ENCODE measurements at regions not wholly inside any gene's neighbourhood (a gene's known extent, or its start where the extent isn't known, plus 50 kb on each side); places are given as distances from the start of the nearest gene placed in this dataset.

DNA sequence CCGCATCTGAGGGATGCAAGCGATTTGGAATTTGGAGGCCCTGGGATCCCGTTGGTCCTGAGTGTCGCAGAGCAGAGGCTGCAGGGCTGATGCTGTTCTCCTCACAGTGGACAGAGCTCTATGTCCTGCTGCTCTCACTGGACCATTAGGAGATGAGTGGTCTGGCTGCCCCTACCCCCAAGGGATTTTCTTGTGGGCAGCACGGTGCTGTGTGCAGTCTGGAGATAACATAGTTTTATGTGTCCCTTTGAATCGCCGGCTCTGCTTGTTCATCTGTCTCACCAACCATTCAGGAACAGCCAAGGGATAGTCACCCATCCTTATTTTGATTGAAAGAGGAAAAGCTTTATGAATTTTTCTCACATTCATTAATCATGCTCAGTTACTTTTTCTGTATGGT lies 49.9 kb downstream of the CHRM3 start:
- Histone ChIP-seq H3K36me3 (ENCODE audit: control insufficient read depth in 2 of 2, extremely low read depth in 1 of 2, insufficient read depth in 2 of 2, low read length in 2 of 2) (no peaks in the 10 kb centered on the region), H3K4me2 (ENCODE audit: control insufficient read depth, extremely low read depth, insufficient read depth, low read depth, low read length) (no peak overlapping the region), H3K9me3 (ENCODE audit: control insufficient read depth, low read depth, low read length) (peaks cover 2% of the 10 kb centered on the region), H3K9ac (ENCODE audit: control insufficient read depth, extremely low read depth, insufficient read depth, low read length) (no peak overlapping the region), H3K4me3 (ENCODE audit: control insufficient read depth in 2 of 3, extremely low read depth in 1 of 3, insufficient read depth in 2 of 3, low read depth in 1 of 3, low read length in 3 of 3) (no peak overlapping the region), H3K27me3 (ENCODE audit: control insufficient read depth, extremely low read depth, insufficient read depth, low read length) (no peaks in the 10 kb centered on the region), H2AFZ (ENCODE audit: control insufficient read depth, low read length) (no peak overlapping the region), H3K79me2 (ENCODE audit: control insufficient read depth, insufficient read depth, low read length) (no peaks in the 10 kb centered on the region), H4K20me1 (ENCODE audit: control insufficient read depth, extremely low read depth, insufficient read depth, low read length) (no peaks in the 10 kb centered on the region), H3K4me1 (ENCODE audit: control insufficient read depth, extremely low read depth, insufficient read depth, low read length) (no peaks in the 10 kb centered on the region), H3K27ac (ENCODE audit: control insufficient read depth, insufficient read depth, low read length) (no peak overlapping the region), H3K9me1 (ENCODE audit: control insufficient read depth, extremely low read depth, insufficient read depth, low read length) (no peaks in the 10 kb centered on the region)
- no peak for DNase-seq (ENCODE audit: low read depth, low spot score)
- dilution Hi-C loops (cut with MboI; ENCODE audit: extremely low pct_ligation_motif_present, low sequenced_read_pairs): no loop called here
- TF ChIP-seq EZH2 (IDR thresholded peaks at IDR 0.05; ENCODE audit: low read length): no peak
- TF ChIP-seq, protein P1, sequence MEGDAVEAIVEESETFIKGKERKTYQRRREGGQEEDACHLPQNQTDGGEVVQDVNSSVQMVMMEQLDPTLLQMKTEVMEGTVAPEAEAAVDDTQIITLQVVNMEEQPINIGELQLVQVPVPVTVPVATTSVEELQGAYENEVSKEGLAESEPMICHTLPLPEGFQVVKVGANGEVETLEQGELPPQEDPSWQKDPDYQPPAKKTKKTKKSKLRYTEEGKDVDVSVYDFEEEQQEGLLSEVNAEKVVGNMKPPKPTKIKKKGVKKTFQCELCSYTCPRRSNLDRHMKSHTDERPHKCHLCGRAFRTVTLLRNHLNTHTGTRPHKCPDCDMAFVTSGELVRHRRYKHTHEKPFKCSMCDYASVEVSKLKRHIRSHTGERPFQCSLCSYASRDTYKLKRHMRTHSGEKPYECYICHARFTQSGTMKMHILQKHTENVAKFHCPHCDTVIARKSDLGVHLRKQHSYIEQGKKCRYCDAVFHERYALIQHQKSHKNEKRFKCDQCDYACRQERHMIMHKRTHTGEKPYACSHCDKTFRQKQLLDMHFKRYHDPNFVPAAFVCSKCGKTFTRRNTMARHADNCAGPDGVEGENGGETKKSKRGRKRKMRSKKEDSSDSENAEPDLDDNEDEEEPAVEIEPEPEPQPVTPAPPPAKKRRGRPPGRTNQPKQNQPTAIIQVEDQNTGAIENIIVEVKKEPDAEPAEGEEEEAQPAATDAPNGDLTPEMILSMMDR (optimal IDR thresholded peaks at IDR 0.05 in 1 of 3, IDR thresholded peaks at IDR 0.05 in 1 of 3, conservative IDR thresholded peaks at IDR 0.05 in 1 of 3; ENCODE audit: extremely low read depth in 1 of 3, insufficient read depth in 2 of 3, low read length in 3 of 3): no peak
- no peak for FAIRE-seq

DNA sequence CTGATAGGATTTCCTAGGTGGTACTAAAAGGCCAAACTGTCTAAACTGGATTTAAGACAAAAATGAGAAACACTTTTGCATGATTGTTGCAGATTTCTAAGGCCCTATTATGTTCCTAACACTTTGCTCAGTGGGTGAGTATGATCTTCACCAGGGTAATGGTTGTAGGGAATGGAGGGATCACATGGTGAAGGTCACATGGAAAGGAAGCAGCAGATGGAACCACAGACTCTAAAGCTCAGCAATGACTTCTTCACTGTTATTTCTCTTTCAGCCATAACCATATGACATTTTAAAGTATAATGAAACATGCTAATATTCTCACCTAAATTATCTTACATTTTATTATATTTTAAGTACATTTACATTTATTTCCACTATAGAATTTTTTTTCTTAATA lies 51.5 kb downstream of the CHRM3 start:
- H3K36me3 ChIP-seq (ENCODE audit: control insufficient read depth in 2 of 2, extremely low read depth in 1 of 2, insufficient read depth in 2 of 2, low read length in 2 of 2): no peaks in the 10 kb centered on the region
- H3K9ac ChIP-seq (ENCODE audit: control insufficient read depth, extremely low read depth, insufficient read depth, low read length): no peak overlapping the region
- peaks cover 2% of the 10 kb centered on the region for H3K9me3 ChIP-seq (ENCODE audit: control insufficient read depth, low read depth, low read length)
- H3K4me1 ChIP-seq (ENCODE audit: control insufficient read depth, extremely low read depth, insufficient read depth, low read length): no peaks in the 10 kb centered on the region
- TF ChIP-seq EZH2 (IDR thresholded peaks at IDR 0.05; ENCODE audit: low read length): no peak
- TF ChIP-seq, protein P1 (optimal IDR thresholded peaks at IDR 0.05 in 1 of 3, IDR thresholded peaks at IDR 0.05 in 1 of 3, conservative IDR thresholded peaks at IDR 0.05 in 1 of 3; ENCODE audit: extremely low read depth in 1 of 3, insufficient read depth in 2 of 3, low read length in 3 of 3): no peak
- dilution Hi-C loops (cut with MboI; ENCODE audit: extremely low pct_ligation_motif_present, low sequenced_read_pairs): no loop called here
- no peaks in the 10 kb centered on the region for H4K20me1 ChIP-seq (ENCODE audit: control insufficient read depth, extremely low read depth, insufficient read depth, low read length)
- FAIRE-seq (no peak), DNase-seq (ENCODE audit: low read depth, low spot score) (no peak)
- no peak overlapping the region for H3K4me3 ChIP-seq (ENCODE audit: control insufficient read depth in 2 of 3, extremely low read depth in 1 of 3, insufficient read depth in 2 of 3, low read depth in 1 of 3, low read length in 3 of 3)
- H3K27me3 ChIP-seq (ENCODE audit: control insufficient read depth, extremely low read depth, insufficient read depth, low read length): no peaks in the 10 kb centered on the region
- H3K9me1 ChIP-seq (ENCODE audit: control insufficient read depth, extremely low read depth, insufficient read depth, low read length): no peaks in the 10 kb centered on the region
- no peak overlapping the region for H2AFZ ChIP-seq (ENCODE audit: control insufficient read depth, low read length)
- no peaks in the 10 kb centered on the region for H3K79me2 ChIP-seq (ENCODE audit: control insufficient read depth, insufficient read depth, low read length)
- H3K27ac ChIP-seq (ENCODE audit: control insufficient read depth, insufficient read depth, low read length): no peak overlapping the region
- no peak overlapping the region for H3K4me2 ChIP-seq (ENCODE audit: control insufficient read depth, extremely low read depth, insufficient read depth, low read depth, low read length)

All from keratinocyte (primary cell).